ENCODE measurements at regions not wholly inside any gene's neighbourhood (a gene's known extent, or its start where the extent isn't known, plus 50 kb on each side); places are given as distances from the start of the nearest gene placed in this dataset.

DNA sequence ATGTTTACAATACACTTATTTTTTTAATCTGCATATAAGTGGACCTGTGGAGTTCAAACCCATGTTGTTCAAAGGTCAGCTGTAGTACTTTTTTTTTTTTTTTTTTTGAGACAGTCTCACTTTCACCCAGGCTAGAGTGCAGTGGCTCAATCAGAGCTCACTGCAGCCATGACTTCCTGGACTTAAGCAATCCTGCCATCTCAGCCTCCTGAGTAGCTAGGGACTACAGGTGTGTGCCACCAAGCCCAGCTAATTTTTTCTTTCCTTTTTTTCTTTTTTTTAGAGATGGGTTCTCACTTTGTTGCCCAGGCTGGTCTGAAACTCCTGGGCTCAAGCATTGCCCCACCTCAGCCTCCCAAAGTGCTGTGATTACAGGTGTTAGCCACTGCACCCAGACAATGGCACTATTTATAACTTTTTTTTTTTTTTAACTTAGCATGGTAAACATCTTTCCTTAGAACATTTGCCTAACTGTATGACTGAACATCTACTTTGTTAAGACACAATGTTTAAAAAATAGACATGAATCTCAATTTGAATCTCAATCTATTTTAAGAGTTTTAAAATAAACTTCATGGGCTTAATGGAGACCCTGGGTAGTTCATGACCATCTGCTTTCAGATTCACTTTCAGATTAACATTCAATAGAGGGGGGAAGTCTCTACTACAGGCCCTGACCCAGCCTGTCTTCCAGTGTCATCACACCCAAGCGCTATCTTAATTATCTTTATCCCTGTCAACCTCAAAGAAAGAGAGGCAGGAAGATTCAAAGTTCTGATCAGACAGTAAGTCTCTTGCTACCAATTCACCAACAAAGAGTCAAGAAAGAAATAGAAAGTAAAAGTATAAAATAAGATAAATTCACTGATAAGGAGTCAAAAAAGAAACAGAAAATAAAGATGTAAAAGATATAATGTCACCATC is 97.7 kb upstream of the DOCK9 start:
- TF ChIP-seq RAD21 (IDR thresholded peaks at IDR 0.05; ENCODE audit: low read length) (no peak), POLR2A (IDR thresholded peaks at IDR 0.05; ENCODE audit: low read depth, low read length) (no peak), MXI1 (IDR thresholded peaks at IDR 0.05; ENCODE audit: borderline replicate concordance, low read depth, low read length) (no peak), SMC3 (IDR thresholded peaks at IDR 0.05; ENCODE audit: low read depth, low read length) (no peak), RCOR1 (IDR thresholded peaks at IDR 0.05; ENCODE audit: insufficient replicate concordance, low read length) (no peak), BHLHE40 (IDR thresholded peaks at IDR 0.05; ENCODE audit: low read depth, low read length) (no peak), NFE2L2 (IDR thresholded peaks at IDR 0.05; ENCODE audit: low read depth, low read length) (no peak), FOS (IDR thresholded peaks at IDR 0.05; ENCODE audit: low read depth, low read length) (no peak)
- TF ChIP-seq, protein P1, sequence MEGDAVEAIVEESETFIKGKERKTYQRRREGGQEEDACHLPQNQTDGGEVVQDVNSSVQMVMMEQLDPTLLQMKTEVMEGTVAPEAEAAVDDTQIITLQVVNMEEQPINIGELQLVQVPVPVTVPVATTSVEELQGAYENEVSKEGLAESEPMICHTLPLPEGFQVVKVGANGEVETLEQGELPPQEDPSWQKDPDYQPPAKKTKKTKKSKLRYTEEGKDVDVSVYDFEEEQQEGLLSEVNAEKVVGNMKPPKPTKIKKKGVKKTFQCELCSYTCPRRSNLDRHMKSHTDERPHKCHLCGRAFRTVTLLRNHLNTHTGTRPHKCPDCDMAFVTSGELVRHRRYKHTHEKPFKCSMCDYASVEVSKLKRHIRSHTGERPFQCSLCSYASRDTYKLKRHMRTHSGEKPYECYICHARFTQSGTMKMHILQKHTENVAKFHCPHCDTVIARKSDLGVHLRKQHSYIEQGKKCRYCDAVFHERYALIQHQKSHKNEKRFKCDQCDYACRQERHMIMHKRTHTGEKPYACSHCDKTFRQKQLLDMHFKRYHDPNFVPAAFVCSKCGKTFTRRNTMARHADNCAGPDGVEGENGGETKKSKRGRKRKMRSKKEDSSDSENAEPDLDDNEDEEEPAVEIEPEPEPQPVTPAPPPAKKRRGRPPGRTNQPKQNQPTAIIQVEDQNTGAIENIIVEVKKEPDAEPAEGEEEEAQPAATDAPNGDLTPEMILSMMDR (conservative IDR thresholded peaks at IDR 0.05; ENCODE audit: low read depth, low read length) = no peak
- TF ChIP-seq, protein P2, sequence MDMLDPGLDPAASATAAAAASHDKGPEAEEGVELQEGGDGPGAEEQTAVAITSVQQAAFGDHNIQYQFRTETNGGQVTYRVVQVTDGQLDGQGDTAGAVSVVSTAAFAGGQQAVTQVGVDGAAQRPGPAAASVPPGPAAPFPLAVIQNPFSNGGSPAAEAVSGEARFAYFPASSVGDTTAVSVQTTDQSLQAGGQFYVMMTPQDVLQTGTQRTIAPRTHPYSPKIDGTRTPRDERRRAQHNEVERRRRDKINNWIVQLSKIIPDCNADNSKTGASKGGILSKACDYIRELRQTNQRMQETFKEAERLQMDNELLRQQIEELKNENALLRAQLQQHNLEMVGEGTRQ (IDR thresholded peaks at IDR 0.05; ENCODE audit: low read depth, low read length) = no peak
- TF ChIP-seq, protein P3, sequence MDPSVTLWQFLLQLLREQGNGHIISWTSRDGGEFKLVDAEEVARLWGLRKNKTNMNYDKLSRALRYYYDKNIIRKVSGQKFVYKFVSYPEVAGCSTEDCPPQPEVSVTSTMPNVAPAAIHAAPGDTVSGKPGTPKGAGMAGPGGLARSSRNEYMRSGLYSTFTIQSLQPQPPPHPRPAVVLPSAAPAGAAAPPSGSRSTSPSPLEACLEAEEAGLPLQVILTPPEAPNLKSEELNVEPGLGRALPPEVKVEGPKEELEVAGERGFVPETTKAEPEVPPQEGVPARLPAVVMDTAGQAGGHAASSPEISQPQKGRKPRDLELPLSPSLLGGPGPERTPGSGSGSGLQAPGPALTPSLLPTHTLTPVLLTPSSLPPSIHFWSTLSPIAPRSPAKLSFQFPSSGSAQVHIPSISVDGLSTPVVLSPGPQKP (IDR thresholded peaks at IDR 0.05; ENCODE audit: borderline replicate concordance, low read depth, low read length) = no peak
